Bronchial epithelial cell (primary cell): ENCODE measurements at regions not wholly inside any gene's neighbourhood (a gene's known extent, or its start where the extent isn't known, plus 50 kb on each side); places are given as distances from the start of the nearest gene placed in this dataset.
"Not testable (repeated sequence)": the region's sequence is repeated elsewhere in the genome, so short reads cannot be mapped to it uniquely, and the experiment has no call there.

Experiments used
- DNase-seq: peaks from one replicate; pipeline ENCODE4 v3.0.0-alpha.2; 2010; ENCODE audit warnings: low read depth
- FAIRE-seq: peaks from 2 replicates; lab custom pipeline; 2011; peaks lifted over from hg19 to GRCh38; lab: Jason Lieb, UNC
- H3K27me3 ChIP-seq: 2 replicates; pipeline ENCODE4 v1.5.1; 2011; ENCODE audit warnings: low read length; ENCODE audit not compliant: control insufficient read depth, insufficient read depth
- H3K36me3 ChIP-seq: 2 replicates; pipeline ENCODE4 v1.5.1; 2011; ENCODE audit warnings: low read length; ENCODE audit not compliant: control insufficient read depth, insufficient read depth
- H3K4me3 ChIP-seq: 2 replicates; pipeline ENCODE4 v1.5.1; 2011; ENCODE audit warnings: mild to moderate bottlenecking, low read depth, low read length, control low read depth
- CTCF ChIP-seq: IDR thresholded peaks from 2 replicates; pipeline ENCODE4 v1.5.1; 2011; ENCODE audit warnings: mild to moderate bottlenecking, moderate library complexity, low read length, control low read depth, inconsistent platforms; ENCODE audit not compliant: insufficient read depth, severe bottlenecking

- no peaks in the 10 kb centered on the region for H3K27me3 ChIP-seq
- FAIRE-seq (no peak), DNase-seq (no peak)
- H3K4me3 ChIP-seq = no peak overlapping the region
- TF ChIP-seq CTCF = no peak
- H3K36me3 ChIP-seq = no peaks in the 10 kb centered on the region
Measured at GRCh38 chr18:22822841-22823508, 110.2 kb upstream of the RBBP8 start.

GRCh38 chr18:22826726-22827125 is 106.4 kb upstream of the RBBP8 start:
- H3K36me3 ChIP-seq = no peaks in the 10 kb centered on the region
- no peak overlapping the region for H3K4me3 ChIP-seq
- peak; percentile 97 for FAIRE-seq
- H3K27me3 ChIP-seq = no peaks in the 10 kb centered on the region
- peak; percentile 100 for DNase-seq
- TF ChIP-seq CTCF = no peak

- FAIRE-seq (no peak), DNase-seq (no peak)
- Histone ChIP-seq H3K27me3 (no peaks in the 10 kb centered on the region), H3K4me3 (no peak overlapping the region), H3K36me3 (no peaks in the 10 kb centered on the region)
- no peak for TF ChIP-seq CTCF
Measured at GRCh38 chr18:22827216-22827615, 105.9 kb upstream of the RBBP8 start.

GRCh38 chr18:22827741-22828140 is 105.4 kb upstream of the RBBP8 start:
- no peaks in the 10 kb centered on the region for H3K36me3 ChIP-seq
- H3K4me3 ChIP-seq = no peak overlapping the region
- no peaks in the 10 kb centered on the region for H3K27me3 ChIP-seq
- no peak for TF ChIP-seq CTCF
- no peak for FAIRE-seq
- peak; percentile 81 for DNase-seq

GRCh38 chr18:22828171-22828570 is 105.0 kb upstream of the RBBP8 start:
- DNase-seq (peak; percentile 98), FAIRE-seq (no peak)
- no peaks in the 10 kb centered on the region for H3K27me3 ChIP-seq
- no peak overlapping the region for H3K4me3 ChIP-seq
- no peaks in the 10 kb centered on the region for H3K36me3 ChIP-seq
- no peak for TF ChIP-seq CTCF

- not testable (repeated sequence) for H3K36me3 ChIP-seq, H3K27me3 ChIP-seq, DNase-seq, FAIRE-seq, H3K4me3 ChIP-seq
Measured at GRCh38 chr18:22828583-22828982, 104.5 kb upstream of the RBBP8 start.
